GM21447 (cell line): ENCODE measurements at regions not wholly inside any gene's neighbourhood (a gene's known extent, or its start where the extent isn't known, plus 50 kb on each side); places are given as distances from the start of the nearest gene placed in this dataset.
"Not testable (repeated sequence)": the region's sequence is repeated elsewhere in the genome, so short reads cannot be mapped to it uniquely, and the experiment has no call there.

ENCODE experiments used
- ATAC-seq: cut with Tn5 transposase; IDR thresholded peaks from one replicate; pipeline ENCODE4 v1.9.1; 2021; ENCODE audit not compliant: unreplicated experiment

DNA sequence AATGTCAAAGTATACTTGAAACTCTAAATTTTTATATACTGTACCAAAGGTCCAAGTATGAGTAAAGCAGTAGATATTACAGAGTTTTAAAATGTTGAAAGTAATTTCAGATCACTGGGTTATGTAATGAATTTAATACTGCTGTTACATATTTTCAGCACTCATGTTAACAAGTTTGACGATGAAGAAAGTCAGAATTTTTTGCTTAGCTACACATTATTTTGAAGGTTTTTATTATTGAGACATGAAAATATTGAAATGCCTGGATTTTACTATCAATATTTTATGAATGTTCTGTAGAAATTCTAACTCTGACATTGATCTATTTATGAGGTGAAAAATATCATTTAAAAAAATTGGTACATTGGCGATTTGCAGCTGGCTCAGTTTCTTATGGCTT, 1030.3 kb downstream of the FSCB start:
- no peak for ATAC-seq

DNA sequence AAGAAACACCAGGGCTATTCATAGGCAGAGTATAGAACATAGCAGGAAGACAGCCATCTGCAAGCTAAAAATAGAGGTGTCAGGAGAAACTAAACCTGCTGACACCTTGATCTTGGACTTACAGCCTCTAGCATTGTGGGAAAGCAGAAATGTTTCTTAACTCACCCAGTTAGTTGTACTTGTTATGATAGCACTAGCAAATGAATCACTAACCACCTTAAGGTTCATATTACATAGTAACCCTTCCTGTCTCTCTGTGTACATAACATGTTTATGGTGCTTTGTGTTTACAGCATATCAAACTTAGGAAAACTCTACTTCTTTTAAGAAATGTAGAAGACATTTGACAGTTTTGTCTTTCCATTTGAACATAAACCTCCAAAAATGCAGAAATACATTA, 1031.3 kb downstream of the FSCB start:
- ATAC-seq, result no peak

DNA sequence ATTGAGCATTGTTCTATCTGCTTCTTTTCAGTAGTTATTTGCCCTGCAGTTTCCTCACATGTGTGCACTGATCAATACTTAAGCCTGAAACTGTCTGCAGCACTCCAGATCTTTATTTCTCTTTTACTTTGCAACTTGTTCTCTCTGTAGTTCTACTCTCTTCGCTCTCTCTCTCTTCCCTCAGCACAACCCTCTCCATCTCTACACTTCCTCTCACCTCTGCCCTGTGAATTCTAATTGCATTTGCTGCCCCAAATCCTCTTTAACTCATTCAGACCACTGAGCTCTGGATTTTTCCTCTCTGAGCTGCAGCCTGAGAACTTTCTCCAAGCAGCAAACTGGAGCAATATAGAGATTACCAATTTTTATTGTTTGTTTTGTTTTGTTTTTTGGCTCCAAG, 1035.5 kb downstream of the FSCB start:
- ATAC-seq, result no peak

DNA sequence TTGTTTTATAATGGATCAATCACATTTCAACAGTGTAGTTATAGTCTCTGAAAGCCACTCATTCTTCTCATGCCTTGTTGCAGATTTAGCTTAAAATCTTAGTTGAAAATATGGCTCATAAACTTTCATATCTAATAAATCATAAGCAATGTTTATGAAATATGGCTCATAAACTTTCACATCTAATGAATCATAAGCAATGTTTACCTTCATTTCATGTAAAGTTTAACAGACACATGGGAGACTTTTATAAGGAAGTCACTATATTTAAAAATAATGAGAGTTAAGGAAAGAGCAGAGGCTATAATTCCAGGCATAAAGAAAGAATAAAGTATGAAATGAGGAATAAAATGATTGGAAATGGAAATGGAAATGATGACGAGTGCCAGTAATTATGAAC, 1042.1 kb downstream of the FSCB start:
- ATAC-seq, result no peak

DNA sequence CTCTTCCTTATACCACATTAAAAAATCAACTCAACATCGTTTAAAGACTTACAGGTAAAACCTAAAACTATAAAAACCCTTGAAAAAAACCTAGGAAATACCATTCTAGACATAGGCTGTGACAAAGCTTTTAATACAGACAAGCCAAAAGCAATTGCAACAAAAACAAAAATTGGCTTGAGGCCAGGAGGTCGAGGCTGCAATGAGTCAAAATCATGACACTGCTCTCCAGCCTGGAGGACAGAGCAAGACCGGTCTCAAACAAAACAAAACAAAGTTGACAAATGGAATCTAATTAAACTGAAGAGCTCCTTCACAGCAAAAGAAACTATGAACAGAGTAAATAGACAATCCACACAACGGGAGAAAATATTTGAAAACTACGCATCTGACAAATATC, 1057.8 kb downstream of the FSCB start:
- ATAC-seq, result no peak

DNA sequence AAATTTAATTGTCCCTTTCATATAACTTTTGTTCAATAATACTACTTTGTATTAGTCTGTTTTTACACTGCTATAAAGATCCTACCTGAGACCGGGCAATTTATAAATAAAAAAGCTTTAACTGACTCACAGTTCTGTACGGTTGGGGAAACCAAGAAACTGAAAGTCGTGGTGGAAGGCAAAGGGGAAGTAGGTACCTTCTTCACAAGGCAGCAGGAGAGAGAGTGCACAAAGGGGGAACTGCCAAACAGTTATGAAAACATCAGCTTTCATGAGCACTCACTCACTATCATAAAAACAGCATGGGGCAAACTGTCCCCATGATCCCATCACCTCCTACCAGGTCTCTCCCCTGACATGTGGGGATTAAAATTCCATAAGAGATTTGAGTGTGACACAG, 1069.0 kb downstream of the FSCB start:
- no peak for ATAC-seq

DNA sequence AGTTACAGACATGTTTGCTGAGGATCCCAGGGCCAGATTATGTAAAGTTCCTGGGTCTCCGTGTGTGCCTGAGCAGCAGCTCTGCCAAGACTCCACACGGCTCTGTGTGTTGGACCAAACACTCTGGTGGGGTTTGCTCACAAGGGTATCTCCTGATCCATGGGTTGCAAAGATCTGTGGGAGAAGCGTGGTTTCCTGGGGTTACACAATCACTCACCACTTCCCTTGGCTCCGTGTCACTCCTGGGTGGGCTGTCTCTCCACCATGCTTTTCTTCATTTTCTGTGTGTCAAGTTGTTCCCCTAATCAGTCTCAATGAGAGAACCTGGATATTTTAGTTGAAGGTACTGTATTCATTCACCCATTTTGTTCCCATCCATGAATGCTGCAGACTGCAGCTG, 1088.8 kb downstream of the FSCB start:
- ATAC-seq, result no peak

DNA sequence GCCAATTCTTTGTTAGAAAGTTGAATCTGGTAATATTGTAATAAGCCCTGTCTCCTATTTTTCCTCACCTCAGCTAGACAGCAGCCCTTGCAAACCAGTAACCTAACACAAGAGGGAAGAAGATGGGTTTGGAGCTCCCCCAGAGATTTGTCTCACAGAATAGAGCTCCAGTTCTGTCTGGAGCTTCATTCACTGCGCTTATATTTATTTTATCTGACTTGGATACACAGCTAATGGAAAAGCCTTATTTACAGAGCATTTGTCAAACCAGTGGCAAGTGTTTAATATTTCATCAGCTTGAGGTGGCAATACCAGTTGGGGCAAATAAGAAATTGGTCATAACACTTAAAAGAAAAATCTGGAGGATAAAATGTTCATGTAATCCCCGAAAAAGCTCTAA, 1094.0 kb downstream of the FSCB start:
- no peak for ATAC-seq

DNA sequence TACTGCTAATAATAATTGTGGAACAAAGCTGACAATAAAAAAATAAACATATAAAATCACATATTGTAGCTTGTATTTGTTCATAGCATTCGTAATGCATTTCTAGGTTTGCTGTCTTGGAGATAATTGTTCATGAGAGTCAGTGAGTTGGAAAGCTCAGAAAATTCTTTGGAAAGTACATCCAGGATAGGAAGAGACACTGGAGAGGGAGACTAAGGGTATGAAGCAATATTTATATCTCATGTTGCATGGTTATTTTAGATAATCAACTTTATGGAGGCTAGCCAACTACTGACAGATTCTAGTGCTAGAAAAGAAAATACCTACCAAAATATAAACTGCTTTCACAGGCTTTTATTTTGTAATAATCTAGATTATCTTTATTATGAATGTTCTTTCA, 1095.2 kb downstream of the FSCB start:
- ATAC-seq, result no peak

DNA sequence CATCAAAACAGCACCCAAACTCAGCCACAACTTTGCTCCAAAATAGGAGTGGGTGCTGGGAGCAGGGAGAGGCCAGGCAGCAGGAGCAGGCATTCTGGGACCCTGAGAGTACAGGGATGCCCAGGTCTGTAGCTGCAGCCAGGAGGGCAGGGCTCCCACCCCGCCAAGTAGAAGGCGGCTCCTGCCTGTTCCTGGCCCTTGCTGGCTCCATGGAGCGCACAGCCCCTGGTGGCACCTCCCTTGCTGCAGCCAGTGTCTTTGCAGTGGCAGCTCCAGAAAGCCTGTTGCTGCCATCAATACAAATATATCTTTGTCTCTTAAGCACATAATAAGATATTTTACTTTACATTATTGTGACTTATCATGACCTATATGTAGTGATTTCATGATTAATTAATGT, 1096.5 kb downstream of the FSCB start:
- ATAC-seq, result no peak

DNA sequence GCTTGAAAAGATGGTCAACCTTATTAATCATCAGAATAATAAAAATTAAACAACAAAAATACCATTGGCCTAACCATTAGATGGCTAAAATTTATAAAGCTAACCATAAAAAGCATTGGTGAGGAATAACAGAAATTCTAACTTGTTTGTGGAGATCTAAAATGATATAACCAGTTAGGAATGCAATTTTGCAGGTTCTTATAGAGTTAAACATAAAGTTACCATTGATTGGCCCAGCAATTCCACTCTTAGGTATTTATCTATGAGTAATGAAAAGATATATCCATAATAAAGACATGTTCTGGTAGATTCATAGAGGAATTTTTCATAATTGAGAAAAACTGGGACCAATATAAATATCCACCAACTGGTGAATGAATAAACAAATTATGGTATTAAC, 1098.6 kb downstream of the FSCB start:
- ATAC-seq, result no peak

DNA sequence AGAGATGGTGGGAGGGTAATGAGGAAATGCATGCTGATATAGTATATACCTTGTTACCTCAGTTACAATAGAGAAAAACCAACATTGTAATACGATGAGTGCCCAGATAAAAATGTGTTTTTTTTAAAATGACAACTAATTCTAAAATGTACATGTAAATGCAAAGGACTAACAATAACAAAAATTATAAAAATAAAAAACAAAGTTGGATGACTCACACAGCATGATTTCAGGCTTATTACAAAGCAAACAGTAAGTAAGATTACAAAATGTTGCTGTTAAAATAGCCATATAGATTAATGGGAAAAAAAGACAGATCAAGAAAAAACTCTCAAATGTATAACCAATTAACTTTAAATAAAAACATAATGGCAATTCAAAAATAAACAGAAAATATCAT, 1099.4 kb downstream of the FSCB start:
- no peak for ATAC-seq

DNA sequence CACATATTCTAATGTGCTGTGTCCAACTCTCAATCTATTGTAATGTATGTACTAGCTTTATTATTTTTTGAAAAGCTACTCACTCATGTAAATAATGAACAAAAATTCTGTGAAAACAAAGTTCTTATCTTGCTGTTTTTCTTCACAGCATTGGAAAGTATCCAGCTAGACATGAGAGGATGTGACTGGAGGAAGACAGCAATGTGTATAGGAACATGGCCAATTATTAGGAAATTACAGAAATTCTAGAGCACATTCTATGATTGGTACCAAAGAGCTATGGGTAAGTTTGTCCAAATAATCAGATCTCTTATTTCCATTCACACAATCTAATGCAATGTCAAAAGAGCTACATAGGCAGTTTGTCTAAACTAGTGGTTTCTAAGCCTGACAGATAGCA, 1100.2 kb downstream of the FSCB start:
- no peak for ATAC-seq

DNA sequence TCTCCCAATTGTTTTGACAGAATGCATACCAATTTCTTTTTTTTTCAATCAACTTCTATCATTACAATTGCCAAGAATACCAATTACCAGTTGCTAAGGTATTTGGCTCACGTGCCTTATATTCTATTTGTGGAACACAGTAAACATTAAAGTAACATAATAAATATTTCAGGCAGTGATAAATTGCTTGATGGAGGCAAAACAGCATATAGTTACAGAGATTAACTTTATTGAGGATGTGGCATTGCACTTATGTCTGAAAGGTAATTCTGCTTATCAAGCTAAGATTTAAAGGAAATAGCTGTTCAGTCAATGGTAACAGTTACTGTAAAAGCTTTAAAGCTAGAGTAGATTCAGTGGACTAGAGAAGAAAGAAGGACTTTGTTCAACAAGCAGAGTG, 1107.8 kb downstream of the FSCB start:
- no peak for ATAC-seq

DNA sequence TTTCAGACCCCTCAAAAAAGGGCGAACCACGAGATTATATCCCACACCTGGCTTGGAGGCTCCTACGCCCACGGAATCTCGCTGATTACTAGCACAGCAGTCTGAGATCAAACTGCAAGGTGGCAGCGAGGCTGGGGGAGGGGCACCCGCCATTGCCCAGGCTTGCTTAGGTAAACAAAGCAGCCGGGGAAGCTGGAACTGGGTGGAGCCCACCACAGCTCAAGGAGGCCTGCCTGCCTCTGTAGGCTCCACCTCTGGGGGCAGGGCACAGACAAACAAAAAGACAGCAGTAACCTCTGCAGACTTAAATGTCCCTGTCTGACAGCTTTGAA, 1136.6 kb downstream of the FSCB start:
- ATAC-seq, result not testable (repeated sequence)

DNA sequence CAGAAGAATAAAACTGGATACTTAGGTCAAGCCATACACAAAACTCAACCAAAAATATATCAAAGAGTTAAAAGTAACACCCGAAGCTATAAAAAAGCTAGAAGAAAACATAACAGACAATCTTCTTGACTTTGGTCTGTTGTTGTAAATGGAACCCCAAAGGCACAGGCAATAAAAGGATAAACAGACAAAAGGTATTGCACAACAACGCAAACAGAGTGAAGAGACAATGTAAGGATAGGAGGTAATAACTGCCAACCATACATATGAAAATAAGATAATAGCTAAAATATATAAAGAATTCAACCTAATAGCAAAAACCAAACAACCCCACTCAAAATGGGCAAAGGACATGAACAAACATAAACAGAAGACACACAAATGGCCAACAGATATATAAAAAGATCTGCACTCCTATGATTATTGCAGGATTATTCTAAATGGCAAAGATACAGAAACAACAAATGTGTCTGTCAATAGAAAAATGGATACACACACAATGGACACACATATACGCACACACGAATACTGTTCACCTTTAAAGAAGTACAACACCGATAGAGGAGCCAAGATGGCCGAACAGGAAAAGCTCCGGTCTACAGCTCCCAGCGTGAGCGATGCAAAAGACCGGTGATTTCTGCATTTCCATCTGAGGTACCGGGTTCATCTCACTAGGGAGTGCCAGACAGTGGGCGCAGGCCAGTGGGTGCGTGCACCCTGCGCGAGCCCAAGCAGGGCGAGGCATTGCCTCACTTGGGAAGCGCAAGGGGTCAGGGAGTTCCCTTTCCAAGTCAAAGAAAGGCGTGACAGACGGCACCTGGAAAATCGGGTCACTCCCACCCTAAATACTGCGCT, 1137.1 kb downstream of the FSCB start:
- ATAC-seq, result no peak

DNA sequence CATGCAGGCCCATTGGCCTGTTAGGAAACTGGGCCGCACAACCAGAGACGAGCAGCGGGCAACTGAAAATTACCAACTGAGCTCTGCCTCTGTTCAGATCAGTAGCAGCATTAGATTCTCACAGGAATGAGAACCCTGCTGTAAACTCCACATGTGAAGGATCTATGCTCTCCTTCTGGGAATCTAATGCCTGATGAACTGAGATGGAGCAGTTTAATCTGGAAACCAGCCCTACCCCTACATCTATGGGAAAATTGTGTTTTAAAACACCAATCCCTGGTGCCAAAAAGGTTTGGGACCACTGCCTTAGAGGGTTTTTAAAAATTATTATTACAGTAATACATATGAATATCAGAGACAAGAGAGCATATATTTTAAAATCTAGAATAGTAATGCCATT, 1144.5 kb downstream of the FSCB start:
- no peak for ATAC-seq

DNA sequence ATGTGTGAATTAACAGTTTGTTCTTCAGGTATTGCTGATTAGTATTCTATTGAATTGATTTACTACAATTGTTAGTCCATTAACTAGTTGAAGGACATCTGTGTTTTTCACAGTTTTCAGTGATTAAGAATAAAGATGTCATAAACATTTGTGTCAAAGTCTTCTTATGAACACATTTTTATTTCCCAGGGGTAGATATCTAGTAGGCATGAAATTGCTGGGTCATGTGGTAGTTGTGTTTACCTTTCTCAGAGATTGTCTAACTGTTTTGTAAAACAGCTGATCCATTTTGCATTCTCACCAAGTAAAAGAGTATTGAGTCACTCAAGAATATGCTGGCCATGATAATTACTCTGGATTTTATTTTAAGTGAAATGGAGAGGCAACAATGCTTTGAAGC, 1145.3 kb downstream of the FSCB start:
- no peak for ATAC-seq

DNA sequence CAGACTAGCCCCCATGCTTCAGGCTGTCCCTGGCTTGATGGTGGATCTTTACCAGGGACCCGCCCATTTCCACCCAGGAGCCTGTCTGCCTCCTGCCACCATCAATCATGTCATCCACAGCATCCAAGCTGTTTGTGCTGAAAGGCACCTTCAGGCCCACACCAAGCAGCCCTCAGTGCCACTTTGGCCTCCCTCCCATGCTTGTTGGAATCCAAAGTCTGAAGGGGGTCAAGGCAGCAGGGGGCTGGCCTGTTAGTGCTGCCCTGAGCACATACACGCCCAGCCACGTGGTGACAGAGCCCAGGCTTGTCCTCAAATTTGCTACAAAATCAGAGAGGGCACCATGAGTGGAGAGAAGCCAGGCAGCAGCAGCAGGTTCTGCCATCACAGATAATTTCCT, 1146.8 kb downstream of the FSCB start:
- ATAC-seq, result no peak

DNA sequence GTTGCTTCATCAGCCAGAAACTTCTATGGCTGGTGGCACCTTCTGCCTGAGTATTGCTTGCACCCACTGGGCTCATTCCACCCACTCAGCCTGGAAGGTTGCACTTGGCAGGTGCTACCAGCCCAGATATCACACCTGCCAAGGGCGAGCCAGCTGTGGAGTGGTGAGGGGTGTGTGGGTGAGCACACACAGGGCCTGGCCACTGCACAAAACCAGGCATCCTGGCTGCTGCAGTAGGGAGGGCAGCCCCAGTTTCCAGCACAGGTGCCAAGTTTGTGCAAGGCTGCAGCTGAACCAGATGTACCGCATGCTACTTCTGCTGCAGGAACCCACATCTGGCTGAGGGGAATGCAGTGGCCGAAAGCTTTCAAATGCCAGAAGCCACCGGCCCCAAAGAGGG, 1147.8 kb downstream of the FSCB start:
- ATAC-seq, result no peak

DNA sequence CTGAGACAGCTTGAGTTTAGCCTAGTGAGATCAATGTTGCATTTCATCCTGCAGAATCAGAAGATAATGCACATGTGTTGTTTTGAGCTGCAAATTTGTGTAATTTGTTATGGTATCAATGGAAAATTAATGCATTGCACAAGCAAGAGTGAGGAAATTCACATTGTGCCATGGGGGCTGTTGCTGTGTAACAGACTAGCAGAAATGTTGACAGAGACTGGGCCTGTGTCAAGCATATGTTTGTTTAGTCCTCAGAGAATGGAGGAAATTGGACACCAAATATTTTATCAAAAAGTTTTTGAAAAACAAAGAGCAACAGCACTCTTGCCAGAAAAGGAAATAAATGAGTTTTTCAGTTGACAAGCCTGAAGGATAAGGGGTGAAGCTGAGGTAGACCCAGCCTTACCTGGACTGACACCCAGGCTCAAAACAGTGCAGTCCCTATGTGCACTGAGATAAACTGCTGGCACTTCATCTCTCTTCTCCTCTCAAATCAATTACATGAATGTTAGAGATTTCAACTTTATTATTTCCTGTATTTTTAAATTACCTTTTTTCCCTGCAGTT, 1150.0 kb downstream of the FSCB start:
- ATAC-seq, result no peak

DNA sequence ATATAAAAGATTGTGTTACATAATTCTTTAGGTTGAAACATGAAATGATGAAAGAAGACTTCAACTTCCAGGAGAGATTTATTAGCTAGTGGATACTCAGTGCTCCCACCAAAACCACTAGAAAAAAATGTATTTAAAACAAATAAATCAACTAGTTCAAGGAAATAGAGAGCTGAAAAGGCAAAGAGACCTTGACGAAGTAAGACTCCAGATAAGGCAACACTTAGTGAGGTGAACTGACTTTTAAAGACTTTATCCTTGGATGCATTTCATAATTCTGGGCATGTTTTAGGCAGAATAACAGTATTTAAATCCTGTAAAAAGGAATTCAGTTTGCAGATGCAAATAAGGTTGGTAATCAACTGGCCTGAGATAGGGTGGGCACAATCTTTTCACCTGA, 1150.7 kb downstream of the FSCB start:
- ATAC-seq, result no peak

DNA sequence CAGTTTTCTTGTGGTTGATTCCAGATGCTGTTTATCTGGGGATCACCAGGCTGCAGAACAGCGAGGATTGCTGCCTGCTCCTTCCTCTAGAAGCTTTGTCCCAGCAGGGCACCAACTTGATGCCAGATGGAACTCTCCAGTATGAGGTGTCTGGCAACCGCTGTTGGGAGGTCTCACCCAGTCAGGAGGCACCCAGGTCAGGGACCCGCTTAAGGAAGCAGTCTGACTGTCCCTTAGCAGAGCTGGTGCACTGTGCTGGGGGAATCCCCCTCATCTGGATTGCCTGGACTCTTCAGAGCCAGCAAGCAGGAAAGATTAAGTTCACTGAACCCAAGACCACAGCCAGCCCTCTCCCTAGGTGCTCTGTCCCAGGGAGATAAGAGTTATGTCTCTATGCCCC, 1165.2 kb downstream of the FSCB start:
- no peak for ATAC-seq
